PFSK-1 (cell line): ENCODE measurements at regions not wholly inside any gene's neighbourhood (a gene's known extent, or its start where the extent isn't known, plus 50 kb on each side); places are given as distances from the start of the nearest gene placed in this dataset.

Source experiments
- FOXP2 ChIP-seq: optimal IDR thresholded peaks from 2 replicates; pipeline ENCODE3; 2011; ENCODE audit warnings: borderline replicate concordance, control low read depth, inconsistent platforms; ENCODE audit not compliant: insufficient read depth; ENCODE audit errors: extremely low read length, extremely low read depth
- POLR2AphosphoS5 ChIP-seq: IDR thresholded peaks from 2 replicates; pipeline ENCODE4 v1.6.1; 2012; ENCODE audit warnings: low read depth, mild to moderate bottlenecking, control low read depth, low read length, moderate library complexity
- SIN3A ChIP-seq: IDR thresholded peaks from 2 replicates; pipeline ENCODE4 v1.6.1; 2012; ENCODE audit warnings: mild to moderate bottlenecking, low read length, moderate library complexity, borderline replicate concordance; ENCODE audit not compliant: insufficient read depth
- TAF1 ChIP-seq: IDR thresholded peaks from 2 replicates; pipeline ENCODE4 v1.6.1; 2012; ENCODE audit warnings: low read length, control low read depth, borderline replicate concordance; ENCODE audit not compliant: insufficient read depth
- TF ChIP-seq, protein P1 (sequence below), 2 experiments: IDR thresholded peaks; 2 replicates each; pipeline versions ENCODE4 v1.6.1 to v1.8.0; 2011 to 2012; ENCODE audit warnings: low read depth in 2 of 2, low read length in 2 of 2, control low read depth in 1 of 2, inconsistent platforms in 1 of 2, mild to moderate bottlenecking in 1 of 2, moderate library complexity in 1 of 2; ENCODE audit not compliant: insufficient read depth in 1 of 2

DNA sequence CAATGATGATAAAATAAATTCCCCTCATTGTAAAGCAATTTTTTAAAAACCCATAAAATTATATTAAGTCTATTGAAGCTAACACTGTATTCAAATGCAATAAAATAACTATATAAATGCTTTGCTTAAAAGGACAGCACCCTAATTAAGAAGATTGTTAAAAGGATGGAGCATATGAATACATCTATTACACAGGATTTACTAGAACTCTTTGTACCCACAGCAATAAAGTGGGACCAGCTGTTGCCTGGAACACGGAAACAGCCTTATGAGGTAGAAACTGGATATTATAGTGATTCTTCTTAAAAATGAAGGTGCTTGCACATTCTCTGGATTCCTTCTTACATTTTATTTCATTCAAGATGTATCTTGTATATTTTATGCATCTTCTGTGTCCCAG is 298.7 kb upstream of the KLF3 start:
- TF ChIP-seq, protein P1, sequence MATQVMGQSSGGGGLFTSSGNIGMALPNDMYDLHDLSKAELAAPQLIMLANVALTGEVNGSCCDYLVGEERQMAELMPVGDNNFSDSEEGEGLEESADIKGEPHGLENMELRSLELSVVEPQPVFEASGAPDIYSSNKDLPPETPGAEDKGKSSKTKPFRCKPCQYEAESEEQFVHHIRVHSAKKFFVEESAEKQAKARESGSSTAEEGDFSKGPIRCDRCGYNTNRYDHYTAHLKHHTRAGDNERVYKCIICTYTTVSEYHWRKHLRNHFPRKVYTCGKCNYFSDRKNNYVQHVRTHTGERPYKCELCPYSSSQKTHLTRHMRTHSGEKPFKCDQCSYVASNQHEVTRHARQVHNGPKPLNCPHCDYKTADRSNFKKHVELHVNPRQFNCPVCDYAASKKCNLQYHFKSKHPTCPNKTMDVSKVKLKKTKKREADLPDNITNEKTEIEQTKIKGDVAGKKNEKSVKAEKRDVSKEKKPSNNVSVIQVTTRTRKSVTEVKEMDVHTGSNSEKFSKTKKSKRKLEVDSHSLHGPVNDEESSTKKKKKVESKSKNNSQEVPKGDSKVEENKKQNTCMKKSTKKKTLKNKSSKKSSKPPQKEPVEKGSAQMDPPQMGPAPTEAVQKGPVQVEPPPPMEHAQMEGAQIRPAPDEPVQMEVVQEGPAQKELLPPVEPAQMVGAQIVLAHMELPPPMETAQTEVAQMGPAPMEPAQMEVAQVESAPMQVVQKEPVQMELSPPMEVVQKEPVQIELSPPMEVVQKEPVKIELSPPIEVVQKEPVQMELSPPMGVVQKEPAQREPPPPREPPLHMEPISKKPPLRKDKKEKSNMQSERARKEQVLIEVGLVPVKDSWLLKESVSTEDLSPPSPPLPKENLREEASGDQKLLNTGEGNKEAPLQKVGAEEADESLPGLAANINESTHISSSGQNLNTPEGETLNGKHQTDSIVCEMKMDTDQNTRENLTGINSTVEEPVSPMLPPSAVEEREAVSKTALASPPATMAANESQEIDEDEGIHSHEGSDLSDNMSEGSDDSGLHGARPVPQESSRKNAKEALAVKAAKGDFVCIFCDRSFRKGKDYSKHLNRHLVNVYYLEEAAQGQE (IDR thresholded peaks at IDR 0.05; ENCODE audit: insufficient read depth in 1 of 2, low read depth in 2 of 2, low read length in 2 of 2): no peak
- TF ChIP-seq POLR2AphosphoS5 (no peak), SIN3A (no peak), FOXP2 (no peak), TAF1 (no peak)

DNA sequence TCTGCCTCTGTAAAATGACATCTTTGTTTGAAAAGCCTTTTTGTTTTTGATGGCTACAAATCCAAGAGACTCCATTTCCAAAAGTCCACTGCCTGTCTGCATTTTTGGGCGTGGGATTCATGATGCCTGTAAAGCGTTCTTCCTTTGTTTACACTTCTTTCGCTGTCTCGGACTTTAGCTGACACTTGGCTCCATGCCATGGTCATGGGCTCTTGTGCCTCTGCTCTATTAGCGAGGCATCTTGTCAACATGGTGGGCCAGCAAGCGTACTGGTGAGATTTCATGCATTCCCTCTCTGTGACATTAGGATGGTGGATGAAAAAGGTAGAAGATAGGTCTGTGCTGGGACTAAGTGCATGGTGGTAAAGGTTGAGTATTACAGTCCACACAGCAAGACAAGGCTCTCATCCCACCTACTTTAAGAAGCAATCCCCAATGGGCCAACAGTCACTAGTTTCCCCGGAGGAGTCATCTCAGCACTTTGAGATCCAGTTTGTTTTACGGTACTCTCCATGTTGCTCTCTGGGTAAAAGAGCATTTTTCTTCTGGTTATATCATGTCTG is 298.2 kb upstream of the KLF3 start:
- TF ChIP-seq POLR2AphosphoS5 (no peak), FOXP2 (no peak), TAF1 (no peak), SIN3A (no peak)
- TF ChIP-seq, protein P1 (IDR thresholded peaks at IDR 0.05; ENCODE audit: insufficient read depth in 1 of 2, low read depth in 2 of 2, low read length in 2 of 2): no peak

DNA sequence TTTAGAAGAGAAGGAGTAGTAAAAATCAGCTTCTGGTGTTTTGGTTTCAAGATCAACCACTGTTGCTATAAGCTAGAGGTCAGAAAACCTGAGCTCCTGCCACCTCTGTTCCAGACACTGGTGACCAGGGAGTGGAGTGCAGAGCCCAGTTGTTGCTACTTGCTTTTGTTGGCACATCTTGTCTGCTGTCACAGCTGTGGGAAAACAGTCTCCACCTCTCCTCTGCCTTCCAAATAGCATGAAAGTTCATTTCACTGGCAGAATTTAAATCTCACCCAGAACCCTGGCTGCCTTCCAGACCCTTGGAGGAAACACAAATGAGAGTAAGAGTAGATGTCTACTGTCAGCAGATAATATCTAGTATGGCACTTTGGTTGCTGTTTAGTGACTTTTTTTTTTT is 297.5 kb upstream of the KLF3 start:
- TF ChIP-seq SIN3A (no peak), POLR2AphosphoS5 (no peak), TAF1 (no peak), FOXP2 (no peak)
- TF ChIP-seq, protein P1 (IDR thresholded peaks at IDR 0.05; ENCODE audit: insufficient read depth in 1 of 2, low read depth in 2 of 2, low read length in 2 of 2): no peak

DNA sequence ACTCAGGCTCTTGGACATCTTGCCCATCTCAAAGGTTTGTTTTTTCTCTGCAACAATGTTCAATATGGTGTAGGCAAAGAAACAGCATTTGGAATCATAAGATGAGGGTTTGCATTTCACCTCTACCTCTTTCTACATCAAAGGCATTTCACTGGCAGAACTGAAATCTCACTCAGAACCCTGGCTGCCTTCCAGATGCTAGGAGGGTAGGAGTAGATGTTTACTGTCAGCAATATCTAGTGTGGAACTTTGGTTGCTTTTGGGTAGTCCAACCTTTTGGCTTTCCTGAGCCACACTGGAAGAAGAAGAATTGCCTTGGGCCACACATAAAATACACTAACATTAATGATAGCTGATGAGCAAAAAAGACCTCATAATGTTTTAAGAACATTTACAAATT is 297.0 kb upstream of the KLF3 start:
- no peak for TF ChIP-seq TAF1
- TF ChIP-seq, protein P1 (IDR thresholded peaks at IDR 0.05; ENCODE audit: insufficient read depth in 1 of 2, low read depth in 2 of 2, low read length in 2 of 2): no peak
- TF ChIP-seq FOXP2: no peak
- TF ChIP-seq POLR2AphosphoS5: no peak
- no peak for TF ChIP-seq SIN3A
